ENCODE measurements at regions not wholly inside any gene's neighbourhood (a gene's known extent, or its start where the extent isn't known, plus 50 kb on each side); places are given as distances from the start of the nearest gene placed in this dataset.

DNA sequence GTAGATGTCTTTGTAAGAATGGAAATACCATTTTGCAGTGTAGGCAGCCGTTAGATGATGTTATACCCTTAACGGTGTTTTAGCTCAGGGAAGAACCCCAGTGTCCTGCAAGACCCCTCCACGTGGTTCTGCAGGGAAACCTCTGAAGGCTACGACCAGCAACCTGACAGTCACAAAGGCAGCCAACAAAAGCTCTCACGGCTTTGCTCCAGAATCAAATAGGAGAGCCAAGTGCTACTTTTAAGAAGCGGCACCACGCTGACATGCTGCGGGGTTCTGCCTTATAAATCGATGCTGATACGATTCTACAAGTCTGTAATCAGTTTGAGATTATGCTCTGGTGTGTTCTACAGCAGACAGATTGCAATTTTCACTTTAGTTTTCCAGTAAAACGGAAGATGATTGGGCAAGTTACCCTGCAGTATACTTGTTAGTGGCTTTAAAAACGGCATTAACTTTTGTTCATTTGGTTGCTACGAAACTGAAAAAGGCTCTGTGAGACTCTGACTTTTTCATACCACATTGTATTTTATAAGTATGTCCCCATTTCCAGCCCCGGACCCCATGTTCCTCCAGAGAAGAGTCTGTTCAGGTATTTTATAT lies 312.9 kb downstream of the SAMD5 start:
- Mint-ChIP-seq H3K27ac (no peak overlapping the region), H3K36me3 (ENCODE audit: low read depth) (no peaks in the 10 kb centered on the region), H3K9me3 (no peaks in the 10 kb centered on the region), H3K4me1 (ENCODE audit: low read depth) (no peaks in the 10 kb centered on the region), H3K27me3 (no peaks in the 10 kb centered on the region), H3K4me3 (no peak overlapping the region)

DNA sequence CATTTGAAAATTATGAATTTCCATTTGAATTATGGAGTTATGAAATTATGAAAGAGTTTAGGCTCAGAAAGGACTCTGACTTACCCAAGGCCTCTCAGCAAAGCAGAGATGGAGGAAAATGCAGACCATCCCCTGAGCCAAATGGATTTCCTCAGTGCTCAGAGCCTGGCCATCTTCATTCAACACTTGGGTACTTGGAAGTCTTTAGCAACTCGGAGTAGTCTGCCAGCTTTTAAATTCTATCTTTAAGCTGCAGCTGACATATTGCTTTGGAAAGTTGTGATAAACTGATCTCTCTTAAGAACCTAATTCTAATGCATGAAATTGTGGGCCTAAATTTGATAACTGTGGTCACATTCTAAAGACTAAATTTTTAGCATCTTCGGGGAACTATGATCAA lies 315.4 kb downstream of the SAMD5 start:
- H3K9me3 Mint-ChIP-seq = no peaks in the 10 kb centered on the region
- H3K4me3 Mint-ChIP-seq = no peak overlapping the region
- H3K27ac Mint-ChIP-seq = no peak overlapping the region
- H3K36me3 Mint-ChIP-seq (ENCODE audit: low read depth) = no peaks in the 10 kb centered on the region
- no peaks in the 10 kb centered on the region for H3K27me3 Mint-ChIP-seq
- H3K4me1 Mint-ChIP-seq (ENCODE audit: low read depth) = no peaks in the 10 kb centered on the region

DNA sequence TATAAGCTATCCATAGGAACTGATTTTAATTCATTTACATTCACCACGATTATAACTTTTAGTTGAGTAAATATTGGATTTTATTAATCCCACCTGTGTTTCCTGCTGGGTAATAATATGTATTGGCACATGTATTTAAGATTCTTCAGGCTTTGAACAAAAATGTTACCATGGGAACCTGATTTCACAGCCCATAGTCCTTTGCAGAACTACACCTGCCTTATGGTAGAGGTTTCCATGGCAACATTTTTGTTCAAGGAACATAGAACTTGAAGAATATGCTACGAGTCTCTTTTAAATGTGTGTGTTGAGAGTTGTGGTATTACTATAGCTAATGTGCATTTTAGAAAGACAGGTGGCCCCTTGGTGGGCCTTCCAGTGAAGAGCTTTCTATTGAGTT lies 317.4 kb downstream of the SAMD5 start:
- Mint-ChIP-seq H3K4me1 (ENCODE audit: low read depth) (no peaks in the 10 kb centered on the region), H3K9me3 (no peaks in the 10 kb centered on the region), H3K27ac (no peak overlapping the region), H3K36me3 (ENCODE audit: low read depth) (no peaks in the 10 kb centered on the region), H3K27me3 (no peaks in the 10 kb centered on the region), H3K4me3 (no peak overlapping the region)

DNA sequence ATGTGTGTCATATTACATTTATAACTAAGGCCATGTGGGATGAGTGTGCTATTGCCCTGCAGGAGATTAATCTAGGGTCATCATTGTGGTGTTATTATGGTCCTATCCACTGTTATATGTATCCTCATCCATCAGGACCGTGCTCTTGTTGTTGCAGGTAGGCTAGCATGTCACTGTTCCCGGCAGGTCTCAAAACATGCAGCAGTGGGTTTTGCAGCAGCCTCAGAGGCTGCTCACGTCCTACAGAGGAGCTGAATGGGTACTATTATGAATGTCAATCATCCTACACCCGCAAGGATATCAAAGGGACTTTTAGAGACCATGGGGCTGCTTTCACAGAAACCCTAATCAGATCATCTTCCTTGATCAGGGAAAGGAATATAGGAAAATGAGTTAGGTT lies 318.2 kb downstream of the SAMD5 start:
- Mint-ChIP-seq H3K4me3 (no peak overlapping the region), H3K9me3 (no peaks in the 10 kb centered on the region), H3K36me3 (ENCODE audit: low read depth) (no peaks in the 10 kb centered on the region), H3K27ac (no peak overlapping the region), H3K4me1 (ENCODE audit: low read depth) (no peaks in the 10 kb centered on the region), H3K27me3 (no peaks in the 10 kb centered on the region)

DNA sequence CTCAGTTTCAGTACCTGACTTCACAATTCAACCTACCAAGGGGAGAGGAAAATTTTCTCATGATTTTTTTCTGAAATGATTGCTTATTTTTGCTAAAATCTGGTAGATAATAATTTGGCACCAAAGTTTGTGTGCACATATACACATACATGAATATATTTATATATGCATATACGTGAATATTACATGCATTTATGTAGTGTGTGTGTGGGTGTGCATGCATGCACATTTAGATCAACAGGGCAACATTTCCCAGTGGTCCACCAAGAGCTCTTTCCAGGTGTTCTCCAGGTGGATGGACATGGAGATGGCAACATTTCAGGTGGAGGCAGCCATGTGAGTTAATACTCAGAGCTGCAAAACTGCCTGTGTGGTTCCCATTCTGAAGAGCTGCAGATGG lies 320.9 kb downstream of the SAMD5 start:
- Mint-ChIP-seq H3K4me3 (no peak overlapping the region), H3K27me3 (no peaks in the 10 kb centered on the region), H3K4me1 (ENCODE audit: low read depth) (no peaks in the 10 kb centered on the region), H3K27ac (no peak overlapping the region), H3K36me3 (ENCODE audit: low read depth) (no peaks in the 10 kb centered on the region), H3K9me3 (no peaks in the 10 kb centered on the region)

DNA sequence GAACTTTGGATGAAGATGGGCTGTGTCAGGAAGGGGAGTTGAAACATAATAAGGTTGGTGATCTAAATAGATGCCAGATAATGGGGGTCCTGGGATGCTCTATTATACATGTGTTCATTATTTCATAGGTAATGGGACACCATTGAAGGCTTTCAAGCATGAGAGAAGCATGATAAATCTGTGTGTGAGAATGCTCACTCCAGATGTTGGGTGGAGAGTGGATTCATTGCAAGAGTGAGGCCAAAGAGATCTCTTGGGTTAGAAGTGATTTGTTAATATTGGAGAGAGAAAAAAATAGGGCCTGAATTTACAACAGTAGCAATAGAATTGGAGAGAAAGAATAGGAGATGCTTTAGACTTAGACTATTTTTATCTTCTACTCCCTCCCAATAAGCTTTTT lies 321.3 kb downstream of the SAMD5 start:
- no peaks in the 10 kb centered on the region for H3K27me3 Mint-ChIP-seq
- H3K36me3 Mint-ChIP-seq (ENCODE audit: low read depth) = no peaks in the 10 kb centered on the region
- H3K27ac Mint-ChIP-seq = no peak overlapping the region
- no peaks in the 10 kb centered on the region for H3K4me1 Mint-ChIP-seq (ENCODE audit: low read depth)
- no peaks in the 10 kb centered on the region for H3K9me3 Mint-ChIP-seq
- no peak overlapping the region for H3K4me3 Mint-ChIP-seq

DNA sequence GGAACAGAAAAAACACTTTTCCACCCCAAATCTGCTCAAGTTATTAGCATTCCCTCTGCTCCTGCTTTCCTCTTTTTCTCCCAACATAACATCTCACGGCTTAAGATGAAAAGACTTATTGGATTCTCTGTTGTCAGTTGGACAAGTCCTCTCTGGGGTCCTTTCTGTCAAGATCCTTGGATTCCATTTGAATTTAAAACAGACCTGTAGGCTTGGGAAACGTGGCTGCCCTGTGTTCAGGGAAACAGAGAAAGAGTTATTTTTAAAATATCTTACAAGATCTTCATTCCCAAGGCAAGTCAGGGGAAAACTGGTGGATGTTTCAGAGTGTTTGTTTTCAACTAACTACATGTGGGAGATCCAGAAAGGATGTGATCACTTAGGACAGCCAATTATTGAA lies 322.9 kb downstream of the SAMD5 start:
- Mint-ChIP-seq H3K9me3 (no peaks in the 10 kb centered on the region), H3K4me3 (no peak overlapping the region), H3K27ac (no peak overlapping the region), H3K27me3 (no peaks in the 10 kb centered on the region), H3K36me3 (ENCODE audit: low read depth) (no peaks in the 10 kb centered on the region), H3K4me1 (ENCODE audit: low read depth) (no peaks in the 10 kb centered on the region)

DNA sequence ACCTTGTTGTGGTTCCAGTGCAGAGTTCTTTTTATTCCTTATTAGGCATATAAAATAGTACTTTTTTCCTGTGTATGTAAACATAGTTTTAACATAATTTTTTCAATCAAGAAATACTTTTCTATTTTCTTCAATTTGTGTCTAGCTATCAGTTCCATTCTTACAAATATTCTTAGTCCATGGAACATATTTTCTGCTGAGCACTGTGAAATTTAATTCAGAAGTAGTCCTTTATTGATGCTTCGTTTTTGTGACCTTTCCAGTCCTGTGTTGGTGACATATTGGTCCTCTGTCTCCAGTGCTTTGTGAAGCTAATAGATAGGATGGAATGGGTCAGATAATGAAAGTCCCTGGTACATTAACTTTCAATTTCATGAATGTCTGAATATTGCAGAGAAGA lies 325.1 kb downstream of the SAMD5 start:
- H3K4me3 Mint-ChIP-seq = no peak overlapping the region
- no peaks in the 10 kb centered on the region for H3K9me3 Mint-ChIP-seq
- no peaks in the 10 kb centered on the region for H3K4me1 Mint-ChIP-seq (ENCODE audit: low read depth)
- H3K27ac Mint-ChIP-seq = no peak overlapping the region
- no peaks in the 10 kb centered on the region for H3K36me3 Mint-ChIP-seq (ENCODE audit: low read depth)
- no peaks in the 10 kb centered on the region for H3K27me3 Mint-ChIP-seq

DNA sequence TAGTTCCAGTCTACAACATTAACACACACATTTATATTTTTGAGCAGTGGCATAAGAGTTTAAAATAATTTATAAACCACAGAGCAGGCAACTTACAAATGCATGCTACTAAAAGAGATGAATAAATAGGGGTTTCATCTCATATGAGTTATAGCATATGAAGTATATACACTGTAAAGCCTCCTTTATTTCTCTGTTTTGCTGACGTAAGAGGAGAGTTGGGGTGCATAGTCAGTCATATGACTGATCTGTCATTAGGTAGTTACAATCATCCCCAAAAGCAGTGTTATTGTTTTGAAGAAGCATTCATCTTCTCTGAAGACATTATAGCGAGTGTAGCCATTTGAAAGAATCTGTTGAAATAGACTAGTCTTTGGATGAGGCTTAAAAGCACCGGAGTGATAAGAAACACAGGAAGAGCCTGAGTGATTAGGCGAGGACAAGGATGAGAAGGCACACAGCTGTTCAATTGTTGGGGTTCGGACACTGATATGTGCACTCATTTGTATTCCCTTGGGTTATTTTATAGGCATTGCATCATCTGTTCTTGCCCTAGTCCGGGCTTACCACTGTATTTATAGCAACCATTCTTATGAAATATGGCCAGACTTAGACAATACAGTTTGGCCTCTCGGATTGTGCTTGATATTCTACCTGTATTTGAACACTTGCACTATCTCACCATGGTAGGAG lies 325.7 kb downstream of the SAMD5 start:
- H3K27me3 Mint-ChIP-seq = no peaks in the 10 kb centered on the region
- no peak overlapping the region for H3K27ac Mint-ChIP-seq
- H3K9me3 Mint-ChIP-seq = no peaks in the 10 kb centered on the region
- H3K36me3 Mint-ChIP-seq (ENCODE audit: low read depth) = no peaks in the 10 kb centered on the region
- H3K4me3 Mint-ChIP-seq = no peak overlapping the region
- H3K4me1 Mint-ChIP-seq (ENCODE audit: low read depth) = no peaks in the 10 kb centered on the region

DNA sequence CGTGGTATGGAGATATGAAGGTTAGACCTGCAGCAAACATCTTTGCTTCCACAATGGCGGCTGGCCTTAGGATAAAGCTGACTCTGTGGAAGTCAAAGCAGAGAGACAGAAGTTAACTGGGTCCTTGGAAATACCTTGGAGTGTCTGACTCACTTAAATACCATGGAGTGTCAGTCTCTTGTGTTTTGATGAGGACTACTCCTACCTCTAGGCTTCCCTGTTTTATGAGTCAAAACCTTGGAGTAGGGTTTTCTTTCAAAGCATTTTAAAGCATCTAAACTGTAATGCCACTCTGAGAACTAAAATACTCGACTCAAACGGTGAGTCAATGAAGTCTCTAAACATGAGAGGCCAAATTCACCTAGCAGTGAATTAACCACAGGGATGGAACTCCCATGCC lies 329.1 kb downstream of the SAMD5 start:
- Mint-ChIP-seq H3K4me3 (no peak overlapping the region), H3K9me3 (no peaks in the 10 kb centered on the region), H3K27ac (no peak overlapping the region), H3K27me3 (no peaks in the 10 kb centered on the region), H3K4me1 (ENCODE audit: low read depth) (no peaks in the 10 kb centered on the region), H3K36me3 (ENCODE audit: low read depth) (no peaks in the 10 kb centered on the region)

DNA sequence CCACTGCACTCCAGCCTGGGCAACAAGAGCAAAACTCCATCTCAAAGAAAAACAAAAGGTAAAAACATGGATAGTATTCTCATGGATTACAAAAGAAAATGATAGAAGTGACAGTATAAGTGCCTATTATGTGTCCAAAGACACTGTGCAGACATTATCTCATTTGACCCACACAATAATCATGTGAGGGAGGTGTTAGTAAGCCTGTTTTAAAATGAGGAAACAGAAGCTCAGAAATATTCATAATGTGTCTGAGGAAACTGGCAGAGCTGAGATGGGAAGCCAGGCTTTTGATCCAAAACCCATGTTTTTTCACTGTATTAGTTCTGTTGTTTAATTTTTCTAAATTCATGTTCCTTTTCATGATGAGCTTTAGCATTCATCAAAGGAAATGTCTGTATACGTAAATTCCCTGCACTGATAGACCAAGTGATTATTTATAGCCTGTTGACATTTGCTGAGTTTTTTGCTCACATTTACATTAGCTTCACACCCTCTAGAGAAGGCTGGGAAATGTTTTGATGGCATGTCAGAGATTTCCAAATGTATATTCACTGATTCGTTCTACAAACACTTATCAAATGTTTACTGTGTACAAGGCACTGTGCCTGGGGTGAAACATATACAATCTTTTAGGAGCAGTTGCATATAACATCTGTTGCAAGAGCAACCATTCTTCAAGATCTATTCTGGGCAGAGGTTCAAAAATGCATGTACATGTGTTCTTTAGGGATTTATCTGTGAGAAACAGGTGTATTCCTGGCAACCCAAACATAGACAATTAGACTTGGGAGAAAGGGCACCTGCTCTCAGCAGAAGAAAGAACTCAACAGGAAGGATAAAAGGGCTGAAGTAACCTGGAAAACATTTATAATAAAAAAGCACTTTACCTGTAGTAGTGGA lies 331.5 kb downstream of the SAMD5 start:
- Mint-ChIP-seq H3K9me3 (no peaks in the 10 kb centered on the region), H3K36me3 (ENCODE audit: low read depth) (no peaks in the 10 kb centered on the region), H3K4me1 (ENCODE audit: low read depth) (no peaks in the 10 kb centered on the region), H3K4me3 (no peak overlapping the region), H3K27me3 (no peaks in the 10 kb centered on the region), H3K27ac (no peak overlapping the region)

DNA sequence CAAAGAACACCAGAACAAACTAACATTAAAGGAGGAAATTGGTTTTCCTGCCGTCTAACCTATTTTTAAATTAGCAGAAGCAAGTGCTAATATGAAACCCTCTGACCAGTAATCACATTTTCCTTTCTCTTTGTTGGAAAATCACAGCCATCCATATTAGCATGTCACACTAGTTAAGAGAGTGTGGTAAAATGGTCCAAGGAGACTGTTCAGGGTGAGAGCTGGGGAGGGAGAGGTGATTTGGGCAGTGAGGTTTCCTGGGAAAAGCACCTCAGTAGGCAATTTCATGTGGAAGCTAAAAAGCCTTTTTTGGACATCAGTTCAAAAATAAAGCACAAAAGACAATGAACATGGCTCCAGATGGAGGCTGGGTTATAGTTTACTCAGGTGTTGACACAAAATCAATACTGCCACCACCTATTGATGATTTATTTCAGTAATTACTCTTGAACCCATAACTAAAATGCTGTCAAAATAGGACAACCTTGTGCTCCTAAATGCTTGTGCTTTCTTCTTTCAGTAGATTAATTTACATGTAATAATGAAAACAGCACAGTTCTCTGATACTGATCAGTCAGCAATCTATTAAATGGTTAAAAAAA lies 333.2 kb downstream of the SAMD5 start:
- Mint-ChIP-seq H3K36me3 (ENCODE audit: low read depth) (no peaks in the 10 kb centered on the region), H3K9me3 (no peaks in the 10 kb centered on the region), H3K27ac (no peak overlapping the region), H3K27me3 (no peaks in the 10 kb centered on the region), H3K4me1 (ENCODE audit: low read depth) (no peaks in the 10 kb centered on the region), H3K4me3 (no peak overlapping the region)

DNA sequence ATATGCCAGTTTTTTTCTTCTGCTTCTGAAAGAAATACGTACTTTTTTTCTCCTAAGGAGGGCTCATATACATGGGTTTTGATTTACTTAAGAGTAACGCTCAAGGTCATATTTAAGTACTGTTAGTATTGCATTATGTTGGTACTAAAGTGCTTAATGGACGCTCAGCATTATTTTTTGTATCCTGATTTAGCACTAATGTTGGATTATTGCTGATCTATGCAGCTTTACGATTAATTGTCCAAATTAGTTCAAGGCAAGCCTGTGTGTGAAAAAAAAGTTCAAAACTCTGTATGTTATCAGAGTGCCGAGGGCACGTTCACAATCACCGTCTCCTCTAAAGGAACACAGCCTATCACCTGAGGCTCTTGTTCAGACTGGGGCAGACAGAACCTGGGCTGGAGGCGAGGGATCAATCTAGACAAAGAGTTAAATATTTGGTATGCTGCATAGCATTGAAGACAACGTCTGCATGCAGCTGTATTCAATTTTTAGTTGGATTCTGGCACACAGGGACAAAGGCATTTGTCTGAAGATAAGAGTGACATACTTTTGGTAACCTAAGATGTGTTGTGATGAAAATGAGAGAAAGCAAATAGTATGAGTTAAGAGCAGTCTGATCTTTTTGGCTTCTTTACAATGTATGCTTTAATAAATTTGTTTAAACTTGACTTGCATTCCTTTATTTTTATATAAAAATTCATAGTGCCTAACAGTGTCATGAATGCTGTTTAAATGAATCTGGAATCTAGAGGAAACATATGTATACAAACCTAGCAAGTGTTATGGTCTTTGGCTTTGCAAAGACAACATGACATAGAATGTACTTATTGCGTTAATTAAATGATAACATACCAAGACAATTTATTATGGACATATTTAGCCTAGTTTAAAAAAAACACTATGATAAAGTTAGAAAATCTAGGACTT lies 341.2 kb downstream of the SAMD5 start:
- H3K4me1 Mint-ChIP-seq (ENCODE audit: low read depth) = no peaks in the 10 kb centered on the region
- no peak overlapping the region for H3K27ac Mint-ChIP-seq
- no peaks in the 10 kb centered on the region for H3K36me3 Mint-ChIP-seq (ENCODE audit: low read depth)
- H3K27me3 Mint-ChIP-seq = no peaks in the 10 kb centered on the region
- no peaks in the 10 kb centered on the region for H3K9me3 Mint-ChIP-seq
- no peak overlapping the region for H3K4me3 Mint-ChIP-seq

DNA sequence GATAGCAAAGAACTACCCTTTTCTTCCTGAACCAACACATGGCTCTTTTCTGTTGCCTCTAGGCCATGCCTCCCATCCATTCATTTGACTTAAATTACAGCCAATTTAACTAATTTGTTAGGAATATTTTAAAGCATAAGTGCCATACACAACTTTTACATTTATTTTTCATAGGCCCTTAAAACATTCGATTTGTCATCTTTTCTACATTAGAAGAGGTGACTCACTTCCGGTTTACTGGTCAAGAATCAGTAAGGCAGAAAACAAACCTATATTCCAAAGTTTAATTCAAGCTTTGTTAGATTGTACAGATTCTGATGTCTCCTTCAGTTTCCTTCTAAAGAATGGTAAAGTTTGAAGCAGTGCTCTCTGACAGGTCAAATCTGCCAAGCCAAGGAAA lies 344.3 kb downstream of the SAMD5 start:
- H3K4me1 Mint-ChIP-seq (ENCODE audit: low read depth) = no peaks in the 10 kb centered on the region
- no peaks in the 10 kb centered on the region for H3K36me3 Mint-ChIP-seq (ENCODE audit: low read depth)
- no peak overlapping the region for H3K27ac Mint-ChIP-seq
- H3K27me3 Mint-ChIP-seq = no peaks in the 10 kb centered on the region
- H3K4me3 Mint-ChIP-seq = no peak overlapping the region
- H3K9me3 Mint-ChIP-seq = no peaks in the 10 kb centered on the region

Data from stimulated activated naive CD8-positive, alpha-beta T cell treated with anti-CD3 and anti-CD28 coated beads, Interleukin-15, Interleukin-2, amounts not matched to agents 100 ng/mL and 50 ng/mL, for 24 hours (primary cell).